ENCODE measurements at regions not wholly inside any gene's neighbourhood (a gene's known extent, or its start where the extent isn't known, plus 50 kb on each side); places are given as distances from the start of the nearest gene placed in this dataset.

GRCh38 chr12:92229381-92229780 lies 83.7 kb upstream of the BTG1 start:
- TF ChIP-seq YY1 (IDR thresholded peaks at IDR 0.05; ENCODE audit: insufficient read depth, insufficient read length) = no peak
- TF ChIP-seq ZNF274 (IDR thresholded peaks at IDR 0.05; ENCODE audit: low read depth, low read length) = no peak
- no peak for TF ChIP-seq SUZ12 (IDR thresholded peaks at IDR 0.05; ENCODE audit: extremely low read depth, insufficient read depth, insufficient read length)
